Liver (tissue), 7 donors: ENCODE measurements at regions not wholly inside any gene's neighbourhood (a gene's known extent, or its start where the extent isn't known, plus 50 kb on each side); places are given as distances from the start of the nearest gene placed in this dataset.

ENCODE experiments used
- DNase-seq: peaks from one replicate; pipeline ENCODE4 v3.0.0-alpha.2; 2017; ENCODE audit warnings: low spot score
- H3K27ac ChIP-seq, 2 donors: one replicate each; pipeline ENCODE4 v1.7.0; 2013; ENCODE audit warnings: inconsistent platforms in 2 of 2, low read length in 2 of 2, control low read depth in 1 of 2, low read depth in 1 of 2, mild to moderate bottlenecking in 1 of 2
- H3K27me3 ChIP-seq, 4 donors: one replicate each; pipeline versions ENCODE4 v1.6.1 to v1.7.0; 2013; ENCODE audit warnings: low read length in 3 of 4, inconsistent platforms in 1 of 4, mild to moderate bottlenecking in 1 of 4, moderate library complexity in 1 of 4; ENCODE audit not compliant: control insufficient read depth in 4 of 4, insufficient read depth in 4 of 4
- H3K36me3 ChIP-seq, 4 donors: one replicate each; pipeline versions ENCODE4 v1.6.1 to v1.7.0; 2013; ENCODE audit warnings: low read length in 3 of 4, mild to moderate bottlenecking in 3 of 4, low read depth in 1 of 4, moderate library complexity in 1 of 4; ENCODE audit not compliant: control insufficient read depth in 4 of 4, insufficient read depth in 3 of 4
- H3K4me1 ChIP-seq, 4 donors: one replicate each; pipeline versions ENCODE4 v1.6.1 to v1.7.0; 2013; ENCODE audit warnings: low read length in 3 of 4, mild to moderate bottlenecking in 3 of 4, moderate library complexity in 1 of 4; ENCODE audit not compliant: control insufficient read depth in 4 of 4, insufficient read depth in 4 of 4
- H3K4me3 ChIP-seq, 3 donors: one replicate each; pipeline versions ENCODE4 v1.6.1 to v1.7.0; 2013; ENCODE audit warnings: low read length in 3 of 3, control low read depth in 1 of 3, low read depth in 1 of 3, mild to moderate bottlenecking in 1 of 3
- H3K9ac ChIP-seq, 2 donors: one replicate each; pipeline ENCODE4 v1.7.0; 2013; ENCODE audit warnings: low read length in 2 of 2, mild to moderate bottlenecking in 2 of 2, moderate library complexity in 2 of 2, control low read depth in 1 of 2, low read depth in 1 of 2
- H3K9me3 ChIP-seq, 4 donors: one replicate each; pipeline versions ENCODE4 v1.6.1 to v1.7.0; 2013; ENCODE audit warnings: low read length in 3 of 4; ENCODE audit not compliant: control insufficient read depth in 4 of 4
- ATF3 ChIP-seq: IDR thresholded peaks from 2 replicates; pipeline ENCODE4 v1.6.1; 2016; ENCODE audit warnings: antibody characterized with exemption
- EGR1 ChIP-seq, 2 donors: IDR thresholded peaks; 2 replicates each; pipeline ENCODE4 v1.6.1; 2016 to 2018; ENCODE audit warnings: antibody characterized with exemption in 2 of 2, low read depth in 2 of 2
- FOXA1 ChIP-seq: IDR thresholded peaks from 2 replicates; pipeline ENCODE4 v1.6.1; 2016; ENCODE audit warnings: antibody characterized with exemption
- FOXA2 ChIP-seq: IDR thresholded peaks from 2 replicates; pipeline ENCODE4 v1.6.1; 2016; ENCODE audit warnings: antibody characterized with exemption
- GABPA ChIP-seq, 2 donors: IDR thresholded peaks in 1 of 2; conservative IDR thresholded peaks in 1 of 2; 2 replicates each; pipeline ENCODE4 v1.6.1; 2016; ENCODE audit warnings: antibody characterized with exemption in 2 of 2, mild to moderate bottlenecking in 1 of 2, moderate library complexity in 1 of 2
- HNF4A ChIP-seq, 2 donors: conservative IDR thresholded peaks; 2 replicates each; pipeline ENCODE4 v1.6.1; 2016; ENCODE audit warnings: antibody characterized with exemption in 2 of 2, mild to moderate bottlenecking in 2 of 2
- HNF4G ChIP-seq: IDR thresholded peaks from 2 replicates; pipeline ENCODE4 v1.6.1; 2016; ENCODE audit warnings: antibody characterized with exemption
- JUND ChIP-seq, 2 donors: IDR thresholded peaks; 2 replicates each; pipeline ENCODE4 v1.6.1; 2016; ENCODE audit warnings: antibody characterized with exemption in 2 of 2
- MAX ChIP-seq: IDR thresholded peaks from 2 replicates; pipeline ENCODE4 v1.6.1; 2016; ENCODE audit warnings: antibody characterized with exemption
- NR2F2 ChIP-seq: IDR thresholded peaks from 2 replicates; pipeline ENCODE4 v1.6.1; 2016; ENCODE audit warnings: antibody characterized with exemption
- RAD21 ChIP-seq, 2 donors: IDR thresholded peaks; 2 replicates each; pipeline ENCODE4 v1.6.1; 2016; ENCODE audit warnings: antibody characterized with exemption in 2 of 2, mild to moderate bottlenecking in 2 of 2
- REST ChIP-seq: IDR thresholded peaks from 2 replicates; pipeline ENCODE4 v1.6.1; 2016; ENCODE audit warnings: antibody characterized with exemption, mild to moderate bottlenecking
- RXRA ChIP-seq, 2 donors: IDR thresholded peaks; 2 replicates each; pipeline ENCODE4 v1.6.1; 2017 to 2018; ENCODE audit warnings: antibody characterized with exemption in 2 of 2, mild to moderate bottlenecking in 1 of 2
- SP1 ChIP-seq: IDR thresholded peaks from 2 replicates; pipeline ENCODE4 v1.6.1; 2018; ENCODE audit warnings: antibody characterized with exemption, mild to moderate bottlenecking
- TAF1 ChIP-seq: conservative IDR thresholded peaks from 2 replicates; pipeline ENCODE4 v1.6.1; 2016; ENCODE audit warnings: antibody characterized with exemption, mild to moderate bottlenecking
- ZBTB33 ChIP-seq: IDR thresholded peaks from 2 replicates; pipeline ENCODE4 v1.6.1; 2016; ENCODE audit warnings: antibody characterized with exemption
- WGBS: extraction: QIAGEN DNeasy Blood & Tissue Kit; methylation state at CpG from one replicate; pipeline ENCODE4 v1.1.7; 2013; 5-methylcytosine and 5-hydroxymethylcytosine counted together
- donor health status: healthy.
- donor health status: healthy.
- donor health status: healthy.
- donor health status: healthy.

GRCh38 chr2:155917380-155917779 is 415.1 kb downstream of the NR4A2 start:
- DNase-seq: no peak
- no peak overlapping the region for H3K4me3 ChIP-seq
- no peaks in the 10 kb centered on the region for H3K36me3 ChIP-seq
- H3K9ac ChIP-seq: no peak overlapping the region
- TF ChIP-seq ZBTB33: no peak
- no peak for TF ChIP-seq RAD21 (IDR thresholded peaks at IDR 0.05)
- TF ChIP-seq TAF1: no peak
- no peak for TF ChIP-seq JUND (IDR thresholded peaks at IDR 0.05)
- TF ChIP-seq ATF3: no peak
- TF ChIP-seq FOXA1: no peak
- TF ChIP-seq GABPA (IDR thresholded peaks at IDR 0.05 in 1 of 2, conservative IDR thresholded peaks at IDR 0.05 in 1 of 2): no peak
- TF ChIP-seq REST: no peak
- TF ChIP-seq NR2F2: no peak
- no peak for TF ChIP-seq SP1
- TF ChIP-seq FOXA2: no peak
- no peak for TF ChIP-seq MAX
- 79% methylated on average over 1 of the region's 1 CpG for WGBS
- no peaks in the 10 kb centered on the region for H3K4me1 ChIP-seq
- H3K9me3 ChIP-seq: no peaks in the 10 kb centered on the region
- H3K27me3 ChIP-seq: peaks cover 0 to 2% (median 0%) of the 10 kb centered on the region in 4 donors
- no peak overlapping the region for H3K27ac ChIP-seq

GRCh38 chr2:155913356-155913755 is 419.2 kb downstream of the NR4A2 start:
- no peaks in the 10 kb centered on the region for H3K36me3 ChIP-seq
- H3K4me3 ChIP-seq: no peak overlapping the region
- TF ChIP-seq REST: no peak
- TF ChIP-seq JUND (IDR thresholded peaks at IDR 0.05): no peak
- TF ChIP-seq TAF1: no peak
- TF ChIP-seq HNF4A (conservative IDR thresholded peaks at IDR 0.05): no peak
- TF ChIP-seq RXRA (IDR thresholded peaks at IDR 0.05): no peak
- no peak for TF ChIP-seq HNF4G
- TF ChIP-seq EGR1 (IDR thresholded peaks at IDR 0.05; ENCODE audit: low read depth in 2 of 2): no peak
- no peak for TF ChIP-seq SP1
- peaks cover 0 to 2% (median 0%) of the 10 kb centered on the region in 4 donors for H3K27me3 ChIP-seq
- H3K4me1 ChIP-seq: no peaks in the 10 kb centered on the region
- H3K27ac ChIP-seq: no peak overlapping the region
- no peak for DNase-seq
- no peak overlapping the region for H3K9ac ChIP-seq
- H3K9me3 ChIP-seq: no peaks in the 10 kb centered on the region
